K562 (cell line): ENCODE measurements at regions not wholly inside any gene's neighbourhood (a gene's known extent, or its start where the extent isn't known, plus 50 kb on each side); places are given as distances from the start of the nearest gene placed in this dataset.

Experiments used
- AFF4 ChIP-seq: sonication (generic); formaldehyde crosslinking; IDR thresholded peaks from 2 replicates; pipeline ENCODE4 v1.8.0; 2023; ENCODE audit warnings: mild to moderate bottlenecking, missing genetic modification reagents
- EZH2 ChIP-seq: IDR thresholded peaks from 2 replicates; pipeline ENCODE4 v1.6.1; 2012; ENCODE audit warnings: low read depth, mild to moderate bottlenecking, inconsistent platforms, low read length, borderline replicate concordance
- IFI16 ChIP-seq: fragments of 250-450 bp; sonication (Bioruptor Pico); IDR thresholded peaks from 2 replicates; pipeline ENCODE4 v2.1.2; 2022; ENCODE audit warnings: mild to moderate bottlenecking, inconsistent platforms
- KHSRP ChIP-seq: fragments of 450-650 bp; IDR thresholded peaks from 2 replicates; pipeline ENCODE4 v1.6.1; 2017
- MITF ChIP-seq: IDR thresholded peaks from 2 replicates; pipeline ENCODE4 v1.6.1; 2014; ENCODE audit warnings: antibody characterized with exemption
- NONO ChIP-seq, 2 experiments: fragments of 200-400 bp in 1 of 2; fragments of 450-650 bp in 1 of 2; formaldehyde crosslinking in 1 of 2; IDR thresholded peaks; 2 replicates each; pipeline ENCODE4 v1.6.1; 2017; ENCODE audit warnings: low read depth in 2 of 2, mild to moderate bottlenecking in 2 of 2, moderate library complexity in 2 of 2, low read length in 1 of 2
- TFE3 ChIP-seq: fragments of 450-650 bp; formaldehyde crosslinking; IDR thresholded peaks from 2 replicates; pipeline ENCODE4 v1.4.0; 2020; ENCODE audit warnings: mild to moderate bottlenecking, mixed read lengths
- THRB ChIP-seq: fragments of 450-650 bp; formaldehyde crosslinking; conservative IDR thresholded peaks from 2 replicates; pipeline ENCODE4 v1.4.0; 2022; ENCODE audit warnings: mild to moderate bottlenecking, missing genetic modification characterization
- ZBTB43 ChIP-seq: sonication (generic); formaldehyde crosslinking; IDR thresholded peaks from 2 replicates; pipeline ENCODE4 v1.8.0; 2023; ENCODE audit warnings: mild to moderate bottlenecking, missing genetic modification reagents
- ZBTB5 ChIP-seq: fragments of 450-650 bp; IDR thresholded peaks from 2 replicates; pipeline ENCODE4 v1.6.1; 2017; ENCODE audit warnings: antibody characterized with exemption
- ZNF384 ChIP-seq: IDR thresholded peaks from 2 replicates; pipeline ENCODE4 v1.6.1; 2012; ENCODE audit warnings: low read depth, low read length, improper control_type of control experiment
- ZNF639 ChIP-seq, 2 experiments: fragments of 200-800 bp in 1 of 2; sonication (Bioruptor generic) in 1 of 2; sonication (generic) in 1 of 2; formaldehyde crosslinking in 1 of 2; IDR thresholded peaks in 1 of 2; conservative IDR thresholded peaks in 1 of 2; 2 replicates each; pipeline versions ENCODE4 v1.5.0 to v1.6.1; 2016 to 2020; ENCODE audit warnings: missing compliant biosample characterization in 1 of 2, missing genetic modification characterization in 1 of 2, missing genetic modification reagents in 1 of 2
- ZNF695 ChIP-seq: fragments of 450-650 bp; formaldehyde crosslinking; IDR thresholded peaks from 2 replicates; pipeline ENCODE4 v1.4.0; 2020; ENCODE audit warnings: mild to moderate bottlenecking, moderate library complexity
- ZNF780A ChIP-seq: fragments of 250-450 bp; sonication (Bioruptor Pico); IDR thresholded peaks from 2 replicates; pipeline ENCODE4 v1.5.0; 2021; ENCODE audit warnings: mild to moderate bottlenecking

- TF ChIP-seq ZBTB43 (CRISPR knock-in tag), result no peak
- no peak for TF ChIP-seq ZNF695 (CRISPR knock-in tag)
- TF ChIP-seq MITF, result no peak
- no peak for TF ChIP-seq NONO (IDR thresholded peaks at IDR 0.05; ENCODE audit: low read depth in 2 of 2, low read length in 1 of 2)
- no peak for TF ChIP-seq KHSRP
- no peak for TF ChIP-seq ZNF780A
- no peak for TF ChIP-seq ZBTB5
- no peak for TF ChIP-seq EZH2
- no peak for TF ChIP-seq IFI16 (CRISPR knock-in tag)
- no peak for TF ChIP-seq TFE3 (CRISPR knock-in tag)
- TF ChIP-seq AFF4 (CRISPR knock-in tag), result no peak
- TF ChIP-seq ZNF384, result no peak
- no peak for TF ChIP-seq THRB (CRISPR knock-in tag)
- no peak for TF ChIP-seq ZNF639 (CRISPR knock-in tag; conservative IDR thresholded peaks at IDR 0.05 in 1 of 2, IDR thresholded peaks at IDR 0.05 in 1 of 2)
These were observed 67.6 kb upstream of the DTNBP1 start (continued) for GRCh38 chr6:15730442-15730841.
